ENCODE measurements at regions not wholly inside any gene's neighbourhood (a gene's known extent, or its start where the extent isn't known, plus 50 kb on each side); places are given as distances from the start of the nearest gene placed in this dataset.
"Not testable (repeated sequence)": the region's sequence is repeated elsewhere in the genome, so short reads cannot be mapped to it uniquely, and the experiment has no call there.

DNA sequence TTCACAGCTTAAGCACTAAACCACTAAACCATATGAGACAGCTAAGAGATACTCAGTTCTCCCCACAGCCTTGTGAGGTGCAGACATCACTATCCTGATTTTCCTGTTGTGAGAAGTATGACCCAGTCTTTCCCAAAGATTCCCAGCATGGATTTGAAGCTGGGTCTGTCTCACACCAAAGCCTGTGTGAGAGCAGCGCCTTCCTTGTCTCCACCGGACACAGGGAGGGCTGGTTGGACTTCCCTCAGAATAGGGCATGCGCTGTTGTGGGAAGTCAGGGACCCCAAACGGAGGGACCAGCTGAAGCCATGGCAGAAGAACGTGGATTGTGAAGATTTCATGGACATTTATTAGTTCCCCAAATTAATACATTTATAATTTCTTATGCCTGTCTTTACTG lies 87.6 kb downstream of the FDX1 start:
- TF ChIP-seq, protein P1, sequence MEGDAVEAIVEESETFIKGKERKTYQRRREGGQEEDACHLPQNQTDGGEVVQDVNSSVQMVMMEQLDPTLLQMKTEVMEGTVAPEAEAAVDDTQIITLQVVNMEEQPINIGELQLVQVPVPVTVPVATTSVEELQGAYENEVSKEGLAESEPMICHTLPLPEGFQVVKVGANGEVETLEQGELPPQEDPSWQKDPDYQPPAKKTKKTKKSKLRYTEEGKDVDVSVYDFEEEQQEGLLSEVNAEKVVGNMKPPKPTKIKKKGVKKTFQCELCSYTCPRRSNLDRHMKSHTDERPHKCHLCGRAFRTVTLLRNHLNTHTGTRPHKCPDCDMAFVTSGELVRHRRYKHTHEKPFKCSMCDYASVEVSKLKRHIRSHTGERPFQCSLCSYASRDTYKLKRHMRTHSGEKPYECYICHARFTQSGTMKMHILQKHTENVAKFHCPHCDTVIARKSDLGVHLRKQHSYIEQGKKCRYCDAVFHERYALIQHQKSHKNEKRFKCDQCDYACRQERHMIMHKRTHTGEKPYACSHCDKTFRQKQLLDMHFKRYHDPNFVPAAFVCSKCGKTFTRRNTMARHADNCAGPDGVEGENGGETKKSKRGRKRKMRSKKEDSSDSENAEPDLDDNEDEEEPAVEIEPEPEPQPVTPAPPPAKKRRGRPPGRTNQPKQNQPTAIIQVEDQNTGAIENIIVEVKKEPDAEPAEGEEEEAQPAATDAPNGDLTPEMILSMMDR (IDR thresholded peaks at IDR 0.05) = not testable (repeated sequence)
- TF ChIP-seq POLR2AphosphoS5, POLR2A (IDR thresholded peaks at IDR 0.05): not testable (repeated sequence)

All from stomach (tissue), 4 donors.